ENCODE measurements at regions not wholly inside any gene's neighbourhood (a gene's known extent, or its start where the extent isn't known, plus 50 kb on each side); places are given as distances from the start of the nearest gene placed in this dataset.

- H2BK120ac ChIP-seq (ENCODE audit: low read depth, low read length) = no peak overlapping the region
- CTCF ChIA-PET = no interaction called here
Measured at GRCh38 chr6:11478586-11478985, 59.0 kb upstream of the TMEM170B start.

More at GRCh38 chr6:11478586-11478985, 59.0 kb upstream of the TMEM170B start:
- Histone ChIP-seq H3K4me2 (ENCODE audit: low read depth, low read length) (no peak overlapping the region), H3K18ac (ENCODE audit: low read depth, low read length) (no peak overlapping the region), H3K27ac (ENCODE audit: insufficient read depth, low read length) (no peak overlapping the region), H2AFZ (replicated peaks; ENCODE audit: low read length, poor library complexity) (no peak overlapping the region), H3K9ac (ENCODE audit: low read depth, low read length) (no peak overlapping the region), H2BK15ac (ENCODE audit: low read depth, low read length) (no peak overlapping the region), H3K9me3 (ENCODE audit: control insufficient read depth, insufficient read depth, low read length) (no peaks in the 10 kb centered on the region), H2AK9ac (replicated peaks; ENCODE audit: low read depth, low read length, poor library complexity) (no peak overlapping the region), H3K23ac (ENCODE audit: low read depth, low read length) (no peak overlapping the region), H3K56ac (ENCODE audit: extremely low read depth, insufficient read depth, low read length) (no peak overlapping the region), H3K36me3 (ENCODE audit: control insufficient read depth, insufficient read depth, low read length) (no peaks in the 10 kb centered on the region), H4K20me1 (ENCODE audit: insufficient read depth, low read length) (no peaks in the 10 kb centered on the region), H3K79me1 (ENCODE audit: low read depth in 1 of 2, low read length in 2 of 2) (no peaks in the 10 kb centered on the region), H4K5ac (ENCODE audit: low read depth, low read length) (no peak overlapping the region), H3K4ac (ENCODE audit: low read depth, low read length) (no peak overlapping the region), H3K9me1 (ENCODE audit: insufficient read depth, low read length) (peaks cover 3% of the 10 kb centered on the region; the same call in 1 of the 2 replicates), H2AK5ac (ENCODE audit: low read depth, low read length) (no peak overlapping the region), H2BK5ac (ENCODE audit: low read depth, low read length, poor library complexity, severe bottlenecking) (no peak overlapping the region), H2BK20ac (ENCODE audit: low read depth, low read length) (no peak overlapping the region), H4K8ac (ENCODE audit: low read depth in 2 of 2, low read length in 2 of 2) (no peak overlapping the region), H4K91ac (ENCODE audit: insufficient read depth, low read depth, low read length) (no peak overlapping the region), H3K4me1 (ENCODE audit: control insufficient read depth, insufficient read depth, low read length) (peaks cover 8% of the 10 kb centered on the region), H3K4me3 (ENCODE audit: insufficient read depth, low read depth, low read length) (no peak overlapping the region), H3K14ac (replicated peaks; ENCODE audit: low read depth, low read length) (no peak overlapping the region), H3K27me3 (ENCODE audit: control insufficient read depth, insufficient read depth, low read length) (no peaks in the 10 kb centered on the region; the same call in 1 of the 2 replicates)
- ATAC-seq (ENCODE audit: low read depth) = no peak
- no CpG with 5 or more reads among the region's 7 CpGs for WGBS, 2 experiments (ENCODE audit: extremely low coverage in 2 of 2, insufficient read length in 1 of 2)
- DNase-seq = no peak
- intact Hi-C loops (cut with micrococcal nuclease) (no loop called here), in situ Hi-C loops (cut with MboI; ENCODE audit: low sequenced_read_pairs) (no loop called here), dilution Hi-C loops (cut with HindIII; ENCODE audit: low sequenced_read_pairs, unreplicated experiment) (no loop called here)
- POLR2A ChIA-PET (ENCODE audit: unreplicated experiment) = no interaction called here
- TF ChIP-seq CHD1 (IDR thresholded peaks at IDR 0.05; ENCODE audit: low read depth, low read length) (no peak), CTCF (conservative IDR thresholded peaks at IDR 0.05; ENCODE audit: low read depth, low read length) (no peak), SMC3 (IDR thresholded peaks at IDR 0.05; ENCODE audit: low read depth, low read length) (no peak), RAD21 (IDR thresholded peaks at IDR 0.05; ENCODE audit: low read length) (no peak), RFX5 (IDR thresholded peaks at IDR 0.05; ENCODE audit: low read depth, low read length) (no peak), MAZ (IDR thresholded peaks at IDR 0.05; ENCODE audit: borderline replicate concordance, low read depth, low read length) (no peak), BHLHE40 (IDR thresholded peaks at IDR 0.05; ENCODE audit: low read depth, low read length) (no peak)
- TF ChIP-seq, protein P1, sequence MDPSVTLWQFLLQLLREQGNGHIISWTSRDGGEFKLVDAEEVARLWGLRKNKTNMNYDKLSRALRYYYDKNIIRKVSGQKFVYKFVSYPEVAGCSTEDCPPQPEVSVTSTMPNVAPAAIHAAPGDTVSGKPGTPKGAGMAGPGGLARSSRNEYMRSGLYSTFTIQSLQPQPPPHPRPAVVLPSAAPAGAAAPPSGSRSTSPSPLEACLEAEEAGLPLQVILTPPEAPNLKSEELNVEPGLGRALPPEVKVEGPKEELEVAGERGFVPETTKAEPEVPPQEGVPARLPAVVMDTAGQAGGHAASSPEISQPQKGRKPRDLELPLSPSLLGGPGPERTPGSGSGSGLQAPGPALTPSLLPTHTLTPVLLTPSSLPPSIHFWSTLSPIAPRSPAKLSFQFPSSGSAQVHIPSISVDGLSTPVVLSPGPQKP (IDR thresholded peaks at IDR 0.05; ENCODE audit: borderline replicate concordance, low read depth, low read length) = no peak
- no TSS peak for BruUV-seq (replicated peaks)
